ENCODE measurements at regions not wholly inside any gene's neighbourhood (a gene's known extent, or its start where the extent isn't known, plus 50 kb on each side); places are given as distances from the start of the nearest gene placed in this dataset.

DNA sequence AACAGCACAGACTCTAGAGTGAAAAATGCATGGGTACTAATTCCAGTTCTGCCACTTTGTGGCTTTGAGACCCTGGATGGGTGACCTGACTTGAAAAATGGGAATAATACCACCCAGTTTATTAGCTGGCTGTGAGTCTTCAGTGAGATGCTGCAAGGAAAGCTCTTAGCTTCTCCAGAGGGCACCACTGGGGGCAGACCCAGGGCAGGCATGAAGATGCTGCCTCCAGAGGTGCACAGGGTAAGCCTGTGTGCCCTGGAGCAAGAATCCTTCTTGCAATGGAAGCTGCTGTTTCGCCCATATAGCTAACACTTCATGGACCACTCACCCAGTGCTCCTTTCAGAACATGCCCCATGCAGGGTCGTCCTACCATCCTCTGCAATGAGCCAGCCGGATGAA is 75.7 kb downstream of the C5orf15 start:
- no peak for TF ChIP-seq EP300 (IDR thresholded peaks at IDR 0.05)
- no peak for TF ChIP-seq POLR2A (IDR thresholded peaks at IDR 0.05)
- TF ChIP-seq, protein P1, sequence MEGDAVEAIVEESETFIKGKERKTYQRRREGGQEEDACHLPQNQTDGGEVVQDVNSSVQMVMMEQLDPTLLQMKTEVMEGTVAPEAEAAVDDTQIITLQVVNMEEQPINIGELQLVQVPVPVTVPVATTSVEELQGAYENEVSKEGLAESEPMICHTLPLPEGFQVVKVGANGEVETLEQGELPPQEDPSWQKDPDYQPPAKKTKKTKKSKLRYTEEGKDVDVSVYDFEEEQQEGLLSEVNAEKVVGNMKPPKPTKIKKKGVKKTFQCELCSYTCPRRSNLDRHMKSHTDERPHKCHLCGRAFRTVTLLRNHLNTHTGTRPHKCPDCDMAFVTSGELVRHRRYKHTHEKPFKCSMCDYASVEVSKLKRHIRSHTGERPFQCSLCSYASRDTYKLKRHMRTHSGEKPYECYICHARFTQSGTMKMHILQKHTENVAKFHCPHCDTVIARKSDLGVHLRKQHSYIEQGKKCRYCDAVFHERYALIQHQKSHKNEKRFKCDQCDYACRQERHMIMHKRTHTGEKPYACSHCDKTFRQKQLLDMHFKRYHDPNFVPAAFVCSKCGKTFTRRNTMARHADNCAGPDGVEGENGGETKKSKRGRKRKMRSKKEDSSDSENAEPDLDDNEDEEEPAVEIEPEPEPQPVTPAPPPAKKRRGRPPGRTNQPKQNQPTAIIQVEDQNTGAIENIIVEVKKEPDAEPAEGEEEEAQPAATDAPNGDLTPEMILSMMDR (IDR thresholded peaks at IDR 0.05): no peak

GRCh38 chr5:133892306-133892705 is 76.1 kb downstream of the C5orf15 start:
- Histone ChIP-seq H3K4me3 (no peak overlapping the region), H3K27me3 (no peaks in the 10 kb centered on the region), H3K4me1 (no peaks in the 10 kb centered on the region), H3K36me3 (no peaks in the 10 kb centered on the region), H3K27ac (no peak overlapping the region), H3K9me3 (no peaks in the 10 kb centered on the region)
- TF ChIP-seq, protein P1 (IDR thresholded peaks at IDR 0.05): no peak
- TF ChIP-seq POLR2A (IDR thresholded peaks at IDR 0.05) (no peak), EP300 (IDR thresholded peaks at IDR 0.05) (no peak)
- 88 to 100% methylated on average over 1 of the region's 1 CpG for WGBS, 2 donors
- DNase-seq (ENCODE audit: low spot score in 2 of 2): no peak

More for the DNA sequence above, 75.7 kb downstream of the C5orf15 start:
- H3K27ac ChIP-seq: no peak overlapping the region
- no peak for DNase-seq (ENCODE audit: low spot score in 2 of 2)
- no peaks in the 10 kb centered on the region for H3K36me3 ChIP-seq
- no peak overlapping the region for H3K4me3 ChIP-seq
- whole genome bisulfite sequencing, 2 donors: 85 to 96% methylated on average over 3 of the region's 3 CpGs
- H3K27me3 ChIP-seq: no peaks in the 10 kb centered on the region
- no peaks in the 10 kb centered on the region for H3K4me1 ChIP-seq
- no peaks in the 10 kb centered on the region for H3K9me3 ChIP-seq

DNA sequence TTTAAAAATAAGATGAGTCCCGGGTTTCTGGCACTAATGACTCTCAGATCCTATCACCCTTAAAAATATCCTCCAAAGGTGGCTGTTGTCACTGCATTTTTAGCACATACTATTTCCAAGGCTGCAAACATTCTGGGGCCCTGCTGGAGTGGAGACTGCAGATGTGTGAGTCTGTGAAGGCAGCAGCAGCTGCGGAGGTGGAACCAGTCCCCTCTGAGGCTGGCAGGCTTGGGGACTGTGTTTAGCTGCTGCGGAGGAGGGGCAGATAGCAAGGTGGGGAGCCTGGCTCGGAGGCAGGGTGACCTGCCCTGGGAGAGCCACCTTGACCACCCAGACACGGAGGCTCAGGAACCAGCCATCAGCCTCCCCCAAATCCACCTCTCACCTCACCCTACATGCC is 77.0 kb downstream of the C5orf15 start:
- WGBS, 2 donors: 84 to 91% methylated on average over 5 of the region's 5 CpGs
- Histone ChIP-seq H3K4me3 (no peak overlapping the region), H3K27ac (no peak overlapping the region), H3K36me3 (no peaks in the 10 kb centered on the region), H3K4me1 (no peaks in the 10 kb centered on the region), H3K27me3 (no peaks in the 10 kb centered on the region), H3K9me3 (no peaks in the 10 kb centered on the region)
- TF ChIP-seq EP300 (IDR thresholded peaks at IDR 0.05): no peak
- DNase-seq (ENCODE audit: low spot score in 2 of 2): no peak

DNA sequence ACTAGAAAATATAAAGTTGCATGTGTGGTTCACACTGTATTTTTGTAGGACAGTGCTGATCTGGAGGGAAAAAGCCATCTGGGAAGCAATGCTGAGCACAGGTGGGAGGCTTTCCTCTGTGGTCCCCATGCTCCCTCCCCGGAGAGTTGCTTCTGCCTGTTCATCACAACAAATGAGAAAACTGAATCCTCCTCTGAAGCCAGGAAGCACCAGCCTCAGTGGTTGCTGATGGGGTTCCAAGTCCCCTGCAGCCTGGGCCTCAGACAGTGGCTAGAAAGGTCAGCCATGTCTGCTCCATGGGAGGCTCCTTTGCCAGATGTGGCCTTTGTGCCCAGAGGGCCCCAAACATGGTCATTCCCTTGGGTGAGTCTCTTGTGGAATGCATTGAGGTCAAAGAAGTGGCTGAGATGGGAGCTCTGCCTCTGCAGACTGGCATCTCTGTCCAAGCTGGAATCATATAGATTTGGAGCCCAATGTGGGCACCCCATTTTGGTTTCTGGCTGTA is 77.6 kb downstream of the C5orf15 start:
- H3K27me3 ChIP-seq: no peaks in the 10 kb centered on the region
- WGBS, 2 donors: 59 to 67% methylated on average over 1 of the region's 1 CpG
- DNase-seq (ENCODE audit: low spot score in 2 of 2): no peak

DNA sequence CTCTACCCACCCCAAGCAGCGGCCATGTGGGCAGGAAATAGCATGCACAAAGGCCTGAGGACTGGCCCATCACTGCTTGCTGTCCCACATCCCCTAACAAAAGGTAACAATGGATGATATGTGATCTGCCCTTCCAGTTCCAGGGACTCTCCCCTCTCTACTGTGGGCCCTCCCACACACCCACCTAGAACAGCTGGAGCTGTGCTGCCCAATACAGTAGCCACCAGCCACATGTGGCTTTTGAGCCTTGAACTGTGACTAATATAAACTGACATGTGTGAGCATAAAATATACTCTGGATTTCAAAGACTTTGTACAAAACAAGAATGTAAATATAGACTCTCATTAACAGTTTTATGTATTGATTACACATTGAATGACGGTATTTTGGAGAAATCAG is 78.1 kb downstream of the C5orf15 start:
- TF ChIP-seq EP300 (IDR thresholded peaks at IDR 0.05) (no peak), POLR2A (IDR thresholded peaks at IDR 0.05) (no peak)
- TF ChIP-seq, protein P1 (IDR thresholded peaks at IDR 0.05): no peak
- no peaks in the 10 kb centered on the region for H3K27me3 ChIP-seq
- no peaks in the 10 kb centered on the region for H3K4me1 ChIP-seq
- 79 to 96% methylated on average over 2 of the region's 2 CpGs for WGBS, 2 donors
- H3K27ac ChIP-seq: no peak overlapping the region
- H3K36me3 ChIP-seq: no peaks in the 10 kb centered on the region
- no peaks in the 10 kb centered on the region for H3K9me3 ChIP-seq
- no peak overlapping the region for H3K4me3 ChIP-seq
- DNase-seq (ENCODE audit: low spot score in 2 of 2): no peak

More for the DNA sequence above, 77.6 kb downstream of the C5orf15 start:
- H3K27ac ChIP-seq: no peak overlapping the region
- no peaks in the 10 kb centered on the region for H3K9me3 ChIP-seq
- no peaks in the 10 kb centered on the region for H3K36me3 ChIP-seq
- H3K4me3 ChIP-seq: no peak overlapping the region
- no peak for TF ChIP-seq POLR2A (IDR thresholded peaks at IDR 0.05)
- TF ChIP-seq, protein P1 (IDR thresholded peaks at IDR 0.05): no peak
- no peak for TF ChIP-seq EP300 (IDR thresholded peaks at IDR 0.05)
- no peaks in the 10 kb centered on the region for H3K4me1 ChIP-seq

Data from tibial nerve (tissue), 4 donors.